GM19372 (cell line): ENCODE measurements at regions not wholly inside any gene's neighbourhood (a gene's known extent, or its start where the extent isn't known, plus 50 kb on each side); places are given as distances from the start of the nearest gene placed in this dataset.

Experiments used
- ATAC-seq: cut with Tn5 transposase; IDR thresholded peaks from one replicate; pipeline ENCODE4 v1.9.1; 2021; ENCODE audit warnings: mild to moderate bottlenecking, low read depth, moderate library complexity; ENCODE audit not compliant: unreplicated experiment

- no peak for ATAC-seq
Measured at GRCh38 chr15:95291898-95292472, 1038.5 kb upstream of the NR2F2 start.

GRCh38 chr15:95292785-95293450, 1037.6 kb upstream of the NR2F2 start:
- ATAC-seq = no peak

GRCh38 chr15:95293456-95294031, 1037.0 kb upstream of the NR2F2 start:
- no peak for ATAC-seq

- no peak for ATAC-seq
Measured at GRCh38 chr15:95295363-95295762, 1035.1 kb upstream of the NR2F2 start.

GRCh38 chr15:95295896-95296625, 1034.4 kb upstream of the NR2F2 start:
- ATAC-seq = no peak

GRCh38 chr15:95296643-95297042, 1033.9 kb upstream of the NR2F2 start:
- ATAC-seq = no peak

GRCh38 chr15:95298729-95299128, 1031.8 kb upstream of the NR2F2 start:
- no peak for ATAC-seq

- ATAC-seq = no peak
Measured at GRCh38 chr15:95300958-95301357, 1029.5 kb upstream of the NR2F2 start.

GRCh38 chr15:95302206-95302605, 1028.3 kb upstream of the NR2F2 start:
- no peak for ATAC-seq

GRCh38 chr15:95302809-95303208, 1027.7 kb upstream of the NR2F2 start:
- ATAC-seq = no peak

- ATAC-seq = no peak
Measured at GRCh38 chr15:95303713-95304112, 1026.8 kb upstream of the NR2F2 start.

- no peak for ATAC-seq
Measured at GRCh38 chr15:95304151-95304946, 1026.2 kb upstream of the NR2F2 start.

GRCh38 chr15:95304947-95305400, 1025.5 kb upstream of the NR2F2 start:
- ATAC-seq = no peak

- ATAC-seq = no peak
Measured at GRCh38 chr15:95307115-95307514, 1023.4 kb upstream of the NR2F2 start.

GRCh38 chr15:95319242-95319641, 1011.3 kb upstream of the NR2F2 start:
- no peak for ATAC-seq

- ATAC-seq = no peak
Measured at GRCh38 chr15:95323796-95324195, 1006.7 kb upstream of the NR2F2 start.

GRCh38 chr15:95324656-95325055, 1005.8 kb upstream of the NR2F2 start:
- ATAC-seq = no peak

GRCh38 chr15:95325763-95326404, 1004.6 kb upstream of the NR2F2 start:
- no peak for ATAC-seq

- no peak for ATAC-seq
Measured at GRCh38 chr15:95326431-95327182, 1003.9 kb upstream of the NR2F2 start.

- ATAC-seq = no peak
Measured at GRCh38 chr15:95327183-95327525, 1003.3 kb upstream of the NR2F2 start.
